ENCODE measurements at regions not wholly inside any gene's neighbourhood (a gene's known extent, or its start where the extent isn't known, plus 50 kb on each side); places are given as distances from the start of the nearest gene placed in this dataset.

GRCh38 chr16:5837007-5837670 is 739.5 kb upstream of the EEF2KMT start:
- Mint-ChIP-seq H3K4me1 (no peaks in the 10 kb centered on the region), H3K27me3 (ENCODE audit: low read depth) (peaks cover 28% of the 10 kb centered on the region), H3K4me3 (no peak overlapping the region), H3K36me3 (ENCODE audit: low read depth) (no peaks in the 10 kb centered on the region), H3K9me3 (no peaks in the 10 kb centered on the region), H3K27ac (no peak overlapping the region)
- TF ChIP-seq CTCF (IDR thresholded peaks at IDR 0.05; ENCODE audit: unreplicated experiment in 3 of 3) = no peak

- Mint-ChIP-seq H3K9me3 (no peaks in the 10 kb centered on the region), H3K36me3 (ENCODE audit: low read depth) (no peaks in the 10 kb centered on the region), H3K27ac (no peak overlapping the region), H3K4me3 (no peak overlapping the region), H3K27me3 (ENCODE audit: low read depth) (peaks cover 27% of the 10 kb centered on the region), H3K4me1 (no peaks in the 10 kb centered on the region)
- TF ChIP-seq CTCF (IDR thresholded peaks at IDR 0.05; ENCODE audit: unreplicated experiment in 3 of 3) = no peak
Measured at GRCh38 chr16:5835876-5836275, 738.3 kb upstream of the EEF2KMT start.

- no peak for TF ChIP-seq CTCF (IDR thresholded peaks at IDR 0.05; ENCODE audit: unreplicated experiment in 3 of 3)
- H3K36me3 Mint-ChIP-seq (ENCODE audit: low read depth) = no peaks in the 10 kb centered on the region
- H3K9me3 Mint-ChIP-seq = no peaks in the 10 kb centered on the region
- H3K27ac Mint-ChIP-seq = no peak overlapping the region
- H3K4me1 Mint-ChIP-seq = no peaks in the 10 kb centered on the region
- no peak overlapping the region for H3K4me3 Mint-ChIP-seq
- H3K27me3 Mint-ChIP-seq (ENCODE audit: low read depth) = peaks cover 9% of the 10 kb centered on the region
Measured at GRCh38 chr16:5826332-5826731, 728.7 kb upstream of the EEF2KMT start.

- H3K27me3 Mint-ChIP-seq (ENCODE audit: low read depth) = peaks cover 9% of the 10 kb centered on the region
- no peak for TF ChIP-seq CTCF (IDR thresholded peaks at IDR 0.05; ENCODE audit: unreplicated experiment in 3 of 3)
Measured at GRCh38 chr16:5820472-5820871, 722.9 kb upstream of the EEF2KMT start.

GRCh38 chr16:5815570-5816237 is 718.1 kb upstream of the EEF2KMT start:
- H3K4me1 Mint-ChIP-seq = no peaks in the 10 kb centered on the region
- H3K27ac Mint-ChIP-seq = no peak overlapping the region
- H3K36me3 Mint-ChIP-seq (ENCODE audit: low read depth) = no peaks in the 10 kb centered on the region
- H3K9me3 Mint-ChIP-seq = peaks cover 2% of the 10 kb centered on the region
- H3K27me3 Mint-ChIP-seq (ENCODE audit: low read depth) = peaks cover 9% of the 10 kb centered on the region
- no peak overlapping the region for H3K4me3 Mint-ChIP-seq
- no peak for TF ChIP-seq CTCF (IDR thresholded peaks at IDR 0.05; ENCODE audit: unreplicated experiment in 3 of 3)

More at GRCh38 chr16:5820472-5820871, 722.9 kb upstream of the EEF2KMT start:
- Mint-ChIP-seq H3K4me3 (no peak overlapping the region), H3K27ac (no peak overlapping the region), H3K36me3 (ENCODE audit: low read depth) (no peaks in the 10 kb centered on the region), H3K4me1 (no peaks in the 10 kb centered on the region), H3K9me3 (no peaks in the 10 kb centered on the region)

- H3K9me3 Mint-ChIP-seq = peaks cover 6% of the 10 kb centered on the region
- no peak overlapping the region for H3K4me3 Mint-ChIP-seq
- H3K4me1 Mint-ChIP-seq = no peaks in the 10 kb centered on the region
- peaks cover 4% of the 10 kb centered on the region for H3K27me3 Mint-ChIP-seq (ENCODE audit: low read depth)
- no peaks in the 10 kb centered on the region for H3K36me3 Mint-ChIP-seq (ENCODE audit: low read depth)
- TF ChIP-seq CTCF (IDR thresholded peaks at IDR 0.05; ENCODE audit: unreplicated experiment in 3 of 3) = no peak
- no peak overlapping the region for H3K27ac Mint-ChIP-seq
Measured at GRCh38 chr16:5801396-5801795, 703.8 kb upstream of the EEF2KMT start.

Data from nephron (organoid).